GM21737 (cell line): ENCODE measurements at regions not wholly inside any gene's neighbourhood (a gene's known extent, or its start where the extent isn't known, plus 50 kb on each side); places are given as distances from the start of the nearest gene placed in this dataset.
"Not testable (repeated sequence)": the region's sequence is repeated elsewhere in the genome, so short reads cannot be mapped to it uniquely, and the experiment has no call there.

Source experiments
- ATAC-seq: cut with Tn5 transposase; IDR thresholded peaks from one replicate; pipeline ENCODE4 v1.9.1; 2021; ENCODE audit warnings: mild to moderate bottlenecking, moderate library complexity; ENCODE audit not compliant: unreplicated experiment

DNA sequence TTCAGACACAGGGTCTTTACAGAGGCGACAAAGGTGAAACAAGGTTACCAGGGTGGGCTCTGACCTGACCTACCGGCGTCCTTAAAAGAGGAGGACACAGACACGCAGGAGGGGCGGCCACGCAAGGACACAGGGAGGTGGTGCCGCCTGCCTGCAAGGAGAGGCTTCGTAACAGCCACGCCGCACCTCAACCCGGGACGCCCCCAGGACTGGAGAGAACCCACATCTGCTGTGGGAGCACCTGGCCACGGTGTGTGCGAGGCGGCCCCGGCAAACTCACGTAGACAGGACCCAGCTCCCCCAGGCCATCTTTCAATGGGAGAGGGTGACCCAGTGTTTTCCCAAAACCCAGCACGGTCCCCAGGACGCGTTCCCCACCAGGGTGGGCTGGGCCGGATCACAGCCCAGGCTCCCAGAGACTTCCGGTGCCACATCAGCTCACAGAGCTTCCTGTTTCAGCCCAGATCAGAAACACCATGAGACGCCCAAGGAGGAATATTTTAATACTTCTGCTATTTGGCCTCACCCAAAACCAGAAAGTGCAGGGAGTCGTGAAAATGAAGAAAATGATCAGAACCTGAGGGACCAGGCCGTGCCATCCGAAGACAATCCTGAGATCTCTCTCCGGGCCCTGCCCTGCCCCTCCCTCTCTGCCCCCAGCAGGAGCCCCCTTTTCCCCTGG, 5417.4 kb upstream of the TPTE start:
- ATAC-seq = not testable (repeated sequence)

DNA sequence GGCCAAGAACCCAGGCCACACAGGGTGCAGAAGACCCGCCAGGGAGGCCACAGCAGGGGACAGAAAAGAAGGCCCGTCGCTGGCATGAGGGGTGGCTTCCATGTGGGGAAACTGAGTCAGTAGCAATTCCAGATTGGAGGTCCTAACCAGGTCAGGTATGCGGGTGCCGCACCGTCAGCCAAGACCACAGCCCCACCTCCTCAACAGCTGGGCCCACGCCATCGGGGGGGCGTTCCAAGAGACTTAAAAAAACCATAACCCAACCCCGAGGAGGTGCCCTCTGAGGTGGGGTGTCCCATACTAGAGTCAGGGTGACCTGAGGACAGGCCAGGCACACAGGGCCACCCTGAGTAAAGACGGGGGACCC, 5416.8 kb upstream of the TPTE start:
- not testable (repeated sequence) for ATAC-seq

DNA sequence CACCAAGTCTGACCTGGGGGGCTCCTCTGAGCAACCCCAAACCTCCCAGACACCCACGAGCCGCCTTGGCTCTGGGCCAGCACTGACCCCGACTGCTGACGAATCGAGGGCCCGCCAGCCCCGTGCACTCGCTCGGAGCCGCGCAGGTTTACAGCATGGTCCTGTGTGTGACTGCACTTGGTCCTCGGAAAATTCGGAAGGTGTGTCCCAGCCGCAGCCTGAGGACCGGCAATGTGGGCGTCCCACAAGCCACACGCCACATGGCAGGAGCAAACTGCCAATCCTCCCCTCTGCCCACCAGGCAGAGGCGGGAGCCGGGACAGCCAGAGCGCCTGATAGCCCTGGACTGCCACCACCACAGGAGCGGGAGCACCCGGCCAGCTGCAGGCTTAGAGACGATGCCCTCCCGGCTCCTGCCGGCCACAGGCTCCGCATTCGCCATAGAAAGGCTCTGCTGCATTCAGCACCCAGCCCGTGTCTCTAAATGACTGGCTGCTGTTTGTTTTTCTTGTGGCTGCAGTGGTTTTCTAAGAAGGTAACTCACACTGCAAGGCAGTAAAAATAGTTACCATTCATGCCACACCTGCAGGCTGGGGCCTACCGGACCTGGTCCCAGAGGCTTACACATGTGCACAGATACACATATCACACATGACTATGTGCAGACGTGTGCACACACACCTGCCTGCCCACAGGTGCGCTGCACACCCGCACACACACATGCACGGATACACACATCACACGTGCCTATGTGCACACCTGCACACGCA, 5415.3 kb upstream of the TPTE start:
- peak; percentile 34 for ATAC-seq

DNA sequence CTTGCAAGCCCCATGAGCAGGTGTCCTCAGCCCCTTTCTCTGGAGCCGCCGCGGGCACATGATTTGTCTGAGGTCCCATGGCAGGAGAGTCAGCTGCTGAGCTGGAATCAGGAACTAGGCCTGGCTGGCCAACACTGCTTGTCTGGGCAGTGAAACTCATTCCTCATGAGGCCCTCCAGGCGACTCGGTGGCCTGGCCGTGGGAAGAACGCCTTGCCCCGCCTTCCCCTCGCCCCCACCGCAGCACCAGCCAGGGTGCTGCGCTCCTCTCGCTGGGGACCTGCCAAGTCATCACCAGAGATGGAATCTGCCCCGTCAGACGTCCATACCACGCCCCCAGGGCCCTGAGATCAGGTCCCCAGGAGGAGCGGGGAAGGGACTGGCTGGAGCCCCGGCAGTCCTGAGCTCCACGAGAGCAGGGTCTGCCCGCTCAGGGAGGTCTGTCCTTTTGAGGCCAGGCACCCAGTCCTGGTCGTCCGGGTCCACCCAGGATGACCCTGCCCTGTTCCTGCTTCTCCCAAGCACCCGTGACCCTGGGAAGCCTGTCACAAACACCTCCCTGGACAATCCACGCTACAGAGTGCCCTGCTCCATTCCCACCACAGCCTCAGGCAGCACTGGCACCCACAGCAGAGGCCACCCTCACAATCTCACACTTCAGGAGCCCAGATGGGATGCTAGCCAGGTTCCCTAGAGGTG, 5414.5 kb upstream of the TPTE start:
- peak; percentile 15 for ATAC-seq

DNA sequence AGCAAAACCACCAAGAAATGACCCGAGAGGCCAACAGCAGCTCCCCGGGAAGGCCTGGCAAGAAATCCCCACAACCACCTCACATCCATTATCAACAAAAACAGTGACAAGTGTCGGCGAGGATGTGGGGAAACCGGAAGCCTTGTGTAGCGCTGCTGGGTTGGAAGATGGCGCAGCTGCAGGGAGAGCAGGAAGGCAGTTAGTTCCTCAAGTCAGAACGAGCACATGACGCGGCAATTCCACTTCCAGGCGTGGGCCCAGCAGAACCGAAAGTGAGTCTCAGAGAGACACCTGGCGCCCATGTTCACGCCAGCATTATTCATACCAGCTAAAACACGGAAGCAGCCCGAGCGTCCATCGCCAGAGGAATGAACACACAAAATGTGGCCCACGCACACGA, 5413.7 kb upstream of the TPTE start:
- not testable (repeated sequence) for ATAC-seq

DNA sequence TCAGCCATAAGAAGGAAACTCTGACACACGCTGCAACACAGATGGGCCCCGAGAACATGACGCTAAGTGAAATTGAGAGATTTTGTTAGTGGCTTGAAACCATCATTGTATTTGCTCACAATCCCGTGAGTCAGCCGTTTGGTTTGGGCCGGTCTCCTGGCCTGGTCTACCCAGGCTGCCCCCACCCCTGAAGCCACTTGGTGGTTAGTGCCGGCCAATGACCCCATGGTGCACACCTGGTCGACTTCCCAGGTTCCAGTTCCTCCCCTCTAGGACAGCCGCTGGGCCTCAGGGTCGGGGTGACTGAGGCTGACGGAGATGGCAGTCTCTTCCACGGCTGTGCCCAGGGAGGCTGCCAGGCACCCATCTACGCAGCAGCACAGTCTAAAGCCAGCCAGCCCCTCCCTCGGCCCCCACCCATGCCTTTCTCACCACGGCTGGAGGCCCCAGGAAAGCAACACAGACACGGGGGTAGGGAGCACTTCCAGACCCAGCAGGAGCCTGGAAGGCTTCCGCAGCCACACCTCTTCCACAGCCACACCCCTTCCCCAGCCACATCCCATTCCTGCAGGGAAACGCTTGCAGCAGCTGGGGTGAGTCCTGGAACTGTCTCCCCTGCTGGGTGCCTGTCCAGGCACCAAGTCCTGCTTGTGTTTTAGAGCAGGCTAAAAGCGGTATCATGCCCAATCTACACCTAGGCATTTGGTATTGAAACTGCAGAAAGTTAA, 5413.2 kb upstream of the TPTE start:
- not testable (repeated sequence) for ATAC-seq

DNA sequence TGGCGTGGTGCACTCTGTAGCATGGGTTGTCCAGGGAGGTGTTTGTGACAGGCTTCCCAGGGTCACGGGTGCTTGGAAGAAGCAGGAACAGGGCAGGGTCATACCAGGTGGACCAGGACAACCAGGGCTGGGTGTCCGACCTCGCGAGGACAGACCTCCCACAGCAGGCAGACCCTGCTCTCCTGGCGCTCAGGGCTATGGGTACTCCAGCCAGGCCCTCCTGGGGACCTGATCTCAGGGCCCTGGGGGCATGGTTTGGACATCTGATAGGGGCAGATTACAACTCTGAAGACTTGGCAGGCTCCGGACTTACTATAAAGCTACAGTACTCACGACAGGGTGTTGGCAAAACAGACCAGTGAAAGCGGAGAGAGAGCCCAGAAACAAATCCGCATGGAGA, 5410.2 kb upstream of the TPTE start:
- ATAC-seq = not testable (repeated sequence)

DNA sequence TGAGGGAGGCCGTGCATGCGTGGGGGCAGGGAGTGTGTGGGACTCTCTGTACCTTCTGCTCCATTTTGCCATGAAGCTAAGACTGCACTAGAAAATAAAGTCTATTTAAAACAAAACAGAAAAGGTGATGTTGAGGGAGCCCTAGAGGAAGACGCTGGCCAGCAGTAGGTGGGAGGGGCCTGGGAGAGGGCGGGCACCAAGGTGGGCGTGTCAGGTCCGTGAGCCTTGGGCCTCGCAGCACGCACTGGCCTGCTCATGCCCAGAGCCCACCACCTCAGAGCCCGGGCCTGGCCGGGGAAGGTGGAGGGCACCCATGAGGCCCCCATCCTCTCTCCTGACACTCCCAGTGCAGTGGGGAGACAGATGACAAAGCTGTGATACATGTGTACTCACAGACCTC, 5408.3 kb upstream of the TPTE start:
- not testable (repeated sequence) for ATAC-seq

DNA sequence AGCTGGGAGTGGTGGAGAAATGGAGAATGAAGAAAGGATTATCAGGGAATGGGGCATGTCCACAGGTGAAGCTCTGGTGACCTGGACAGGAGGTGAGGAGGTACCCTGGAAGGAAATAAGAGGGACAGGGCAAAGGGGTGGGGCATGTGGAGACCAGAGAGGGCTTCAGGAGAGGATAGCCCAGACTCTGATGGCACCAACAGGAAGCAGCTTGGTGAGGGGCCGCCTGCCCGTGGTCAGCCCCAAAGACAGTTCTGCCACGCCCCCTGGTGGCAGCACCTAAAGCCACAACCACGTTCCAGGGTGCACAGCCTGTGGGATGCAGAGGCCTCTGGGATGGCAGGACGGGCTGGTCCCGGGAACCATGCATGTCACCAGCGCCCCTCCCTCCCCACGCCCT, 5406.9 kb upstream of the TPTE start:
- ATAC-seq = not testable (repeated sequence)

DNA sequence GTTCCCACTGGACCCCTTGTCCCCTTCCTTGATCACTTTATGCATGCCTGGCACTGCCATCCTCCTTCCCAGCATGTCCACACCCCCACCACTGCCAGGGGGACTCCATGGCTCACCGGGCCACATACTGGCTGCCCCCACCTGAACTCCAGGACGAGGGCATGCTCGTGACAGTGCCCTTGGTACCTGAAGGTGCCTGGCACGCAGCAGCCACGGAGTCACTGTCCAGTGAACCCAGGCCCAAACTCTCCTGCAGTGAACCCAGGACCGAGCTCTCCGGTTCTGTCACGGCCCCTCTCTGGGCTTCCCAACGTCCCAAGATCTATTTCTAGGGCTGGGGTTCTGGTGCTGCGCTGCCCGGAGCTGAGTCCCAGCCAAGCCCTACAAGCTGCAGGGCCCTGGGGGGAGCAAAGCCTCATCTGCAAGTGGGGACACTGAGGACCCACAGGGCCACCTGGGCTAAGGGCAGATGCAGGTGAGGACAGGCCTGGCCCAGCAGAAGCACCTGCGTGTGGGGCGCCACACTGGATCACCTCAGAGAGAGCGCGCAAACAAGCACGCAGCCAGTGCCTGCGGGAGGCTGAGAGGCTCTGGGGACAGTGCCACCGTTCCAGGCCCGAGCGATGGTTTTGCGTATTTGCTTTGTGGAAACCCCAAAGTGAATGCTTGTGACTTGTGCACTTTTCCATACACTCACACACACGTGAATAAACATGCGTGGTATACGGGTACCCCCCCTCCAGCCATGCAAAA, 5406.3 kb upstream of the TPTE start:
- ATAC-seq = not testable (repeated sequence)

DNA sequence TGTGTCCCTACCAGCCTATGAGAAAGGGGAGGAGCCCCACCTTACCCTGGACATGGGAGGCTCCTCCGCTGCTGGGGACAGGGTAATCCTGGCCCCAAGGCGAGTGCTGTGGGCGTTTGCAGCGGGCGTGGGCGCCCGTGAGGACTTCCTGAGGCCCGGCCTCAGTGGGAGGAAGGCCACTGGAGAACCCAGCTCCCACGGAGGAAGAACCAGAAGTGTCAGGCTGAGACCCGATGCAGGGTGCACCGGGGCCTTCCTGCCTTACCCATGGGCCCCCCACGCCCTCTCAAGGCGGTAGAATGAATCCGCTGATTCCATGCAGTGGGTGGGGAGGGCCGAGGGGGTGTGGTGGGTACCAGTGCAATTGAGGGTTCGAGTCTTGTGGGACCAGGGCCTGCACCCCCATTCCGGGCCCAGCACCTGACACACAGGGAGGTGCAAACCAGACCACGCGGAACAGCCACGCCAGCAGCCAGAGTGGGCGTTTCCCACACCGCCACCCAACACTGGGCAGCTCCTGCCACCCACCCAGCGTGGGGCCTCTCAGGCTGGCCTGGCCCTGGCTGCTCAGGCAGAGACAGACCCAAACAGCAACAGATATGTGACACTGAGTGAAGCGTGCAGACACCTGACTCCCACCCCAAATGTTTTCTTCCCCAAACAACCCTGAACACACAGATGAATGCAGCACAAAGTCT, 5405.6 kb upstream of the TPTE start:
- ATAC-seq = not testable (repeated sequence)

DNA sequence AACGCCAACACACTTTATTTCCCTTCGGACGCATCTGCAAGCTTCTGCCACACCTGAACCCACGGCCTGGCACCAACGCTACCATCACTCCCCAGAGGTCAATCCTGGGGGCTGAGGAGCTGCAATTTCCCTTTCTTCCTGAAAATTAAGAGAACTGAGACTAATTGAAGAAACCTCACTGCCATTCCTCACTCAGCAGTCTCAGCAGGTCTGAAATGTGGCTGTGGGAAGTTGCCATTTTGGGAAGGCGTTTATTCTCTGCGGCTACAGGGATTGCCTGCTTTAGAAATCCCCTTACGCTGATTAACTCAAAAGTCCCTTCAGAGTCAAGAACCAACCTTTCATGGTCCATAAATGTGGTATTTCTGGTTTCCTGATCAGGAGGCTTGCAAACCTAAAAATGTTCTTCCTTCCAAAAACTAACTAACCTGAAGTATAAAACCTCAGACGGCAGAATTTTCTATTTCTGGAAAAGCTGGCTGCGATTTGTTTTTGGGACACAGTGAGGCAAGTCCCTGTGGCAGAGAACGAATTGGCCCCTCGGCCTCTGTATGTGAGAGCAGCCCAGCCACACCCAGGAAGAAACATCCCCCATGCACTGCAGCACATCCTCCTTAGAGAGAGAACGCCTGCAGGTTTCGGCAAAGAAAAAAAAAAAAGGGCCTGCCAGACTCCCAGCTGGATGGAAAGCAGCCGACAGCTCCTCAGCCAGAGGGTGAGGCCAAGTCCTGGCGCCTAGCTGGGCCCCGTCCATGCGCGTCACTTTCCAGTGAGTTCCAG, 5404.8 kb upstream of the TPTE start:
- ATAC-seq = not testable (repeated sequence)

DNA sequence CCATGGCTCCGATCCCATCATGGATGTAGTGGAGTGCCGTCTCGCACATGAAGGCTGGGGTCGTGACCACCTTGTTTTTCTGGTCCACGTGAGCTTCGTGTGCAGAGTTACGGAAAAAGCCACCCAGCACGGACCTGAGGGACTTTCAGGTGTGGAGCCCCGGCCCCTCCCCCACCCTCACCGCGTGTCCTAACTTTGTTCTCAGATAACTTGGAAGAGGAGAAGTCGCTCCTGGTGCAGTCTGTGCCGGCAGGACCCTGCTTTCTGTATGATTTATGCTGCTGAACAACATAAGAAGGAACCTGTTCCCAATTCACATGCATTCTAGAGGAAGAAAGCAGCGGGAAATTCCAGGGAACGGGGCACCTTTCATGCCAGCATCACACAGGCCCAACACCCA, 5404.2 kb upstream of the TPTE start:
- ATAC-seq = not testable (repeated sequence)

DNA sequence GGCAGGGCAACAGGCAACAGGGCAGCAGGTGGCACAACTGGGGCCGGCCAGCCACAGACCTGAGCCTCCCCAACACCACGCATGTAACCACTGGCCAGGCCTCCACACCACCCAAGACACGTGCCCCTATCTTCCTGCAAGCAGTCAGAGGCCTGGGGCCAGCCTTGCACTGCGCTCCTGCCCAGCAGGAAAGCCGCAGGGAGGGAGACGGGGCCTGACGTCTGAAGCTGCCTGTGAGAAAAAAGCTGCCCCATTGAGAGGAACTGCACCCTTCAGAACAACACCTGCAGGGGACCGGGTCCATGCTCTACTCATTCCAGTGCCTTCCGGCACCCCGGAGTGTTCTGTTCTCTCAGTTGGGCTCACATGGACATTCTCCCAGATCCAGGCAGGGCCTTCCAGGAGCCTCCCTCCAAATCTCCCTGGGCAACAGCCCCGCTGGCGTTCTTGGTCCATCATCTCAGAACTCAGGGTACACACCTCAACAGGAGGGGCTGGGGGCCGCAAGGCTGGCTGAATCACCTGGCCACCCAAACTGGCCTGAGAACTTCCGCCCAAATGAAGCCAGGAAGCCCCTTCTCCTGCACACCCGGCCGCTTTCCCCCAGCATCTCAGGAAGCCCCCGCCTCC, 5403.6 kb upstream of the TPTE start:
- ATAC-seq = not testable (repeated sequence)

DNA sequence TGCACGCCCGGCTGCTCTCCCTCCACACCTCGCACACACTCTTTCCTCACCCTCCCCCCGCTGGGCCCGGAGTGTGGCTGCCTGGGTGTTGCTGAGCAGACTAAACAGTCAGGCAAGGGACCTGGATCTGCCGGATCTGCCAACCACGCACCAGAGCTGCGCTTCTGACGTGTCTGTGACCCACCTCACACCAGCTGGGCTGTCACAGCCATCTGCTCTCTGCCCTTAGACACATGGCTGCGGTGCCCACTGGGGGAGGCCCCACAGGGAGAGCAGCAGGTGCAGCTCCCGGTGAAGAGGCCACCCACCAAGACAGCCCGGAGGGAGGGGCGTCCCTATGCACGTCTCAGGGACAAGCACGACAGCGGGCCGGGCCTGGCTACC, 5403.1 kb upstream of the TPTE start:
- not testable (repeated sequence) for ATAC-seq

DNA sequence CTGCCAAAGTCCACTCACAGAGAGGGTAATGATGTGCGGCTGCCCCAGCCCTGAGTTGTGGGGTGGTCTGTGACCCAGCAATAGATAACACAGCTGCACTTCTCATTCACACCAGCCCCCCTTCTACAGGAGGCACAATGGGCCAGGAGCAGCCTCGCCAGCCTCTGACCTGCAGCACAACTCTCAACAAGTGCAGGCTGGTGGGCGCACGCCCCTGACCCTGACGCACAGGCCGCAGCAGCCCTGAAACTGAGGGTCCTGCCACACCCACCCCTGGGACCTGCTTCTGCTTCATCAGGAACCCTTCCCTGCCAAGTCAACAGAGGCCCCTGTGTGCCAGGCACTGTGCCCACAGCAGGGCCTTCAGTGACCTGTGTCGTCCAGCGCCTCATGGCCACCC, 5402.2 kb upstream of the TPTE start:
- ATAC-seq = not testable (repeated sequence)

DNA sequence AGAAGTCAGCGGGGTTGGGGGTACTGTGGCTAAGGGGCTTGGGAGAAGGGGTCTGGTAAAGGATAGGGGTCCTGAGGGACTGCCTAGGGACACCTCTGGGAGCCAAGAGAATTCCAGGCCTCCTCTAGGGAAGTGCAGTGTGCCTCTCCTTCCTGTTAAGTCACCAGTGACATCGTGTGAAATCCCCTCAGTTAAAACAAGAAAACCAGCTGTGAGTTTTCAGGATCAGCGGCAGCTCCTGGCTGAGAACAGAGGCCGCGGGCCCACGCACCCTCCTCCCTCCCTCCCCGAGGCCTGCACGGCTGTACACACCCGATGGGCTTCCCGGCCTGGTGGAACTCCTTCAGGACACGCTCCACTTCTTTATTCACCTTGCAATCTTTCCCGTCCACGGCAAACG, 5400.0 kb upstream of the TPTE start:
- ATAC-seq = not testable (repeated sequence)

DNA sequence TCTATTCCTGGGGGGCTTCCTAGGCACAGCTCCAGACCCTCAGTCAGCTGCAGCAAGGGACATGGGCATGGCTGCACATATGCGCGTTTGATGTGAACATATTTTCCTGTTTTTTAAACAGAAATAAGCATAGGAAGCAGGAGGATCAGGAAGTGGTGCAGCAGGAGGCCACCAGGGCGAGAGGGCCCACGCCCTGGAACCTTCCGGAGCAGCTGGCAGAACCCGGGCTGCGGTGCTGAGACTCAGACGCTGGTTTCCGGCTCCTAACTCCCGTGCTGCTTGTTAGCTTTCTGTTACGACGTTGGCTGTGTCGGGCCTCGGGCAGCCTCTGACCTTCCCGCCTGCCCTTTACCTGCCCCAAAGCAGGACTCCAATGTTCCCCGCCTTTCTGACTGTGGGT, 5399.5 kb upstream of the TPTE start:
- ATAC-seq = not testable (repeated sequence)

DNA sequence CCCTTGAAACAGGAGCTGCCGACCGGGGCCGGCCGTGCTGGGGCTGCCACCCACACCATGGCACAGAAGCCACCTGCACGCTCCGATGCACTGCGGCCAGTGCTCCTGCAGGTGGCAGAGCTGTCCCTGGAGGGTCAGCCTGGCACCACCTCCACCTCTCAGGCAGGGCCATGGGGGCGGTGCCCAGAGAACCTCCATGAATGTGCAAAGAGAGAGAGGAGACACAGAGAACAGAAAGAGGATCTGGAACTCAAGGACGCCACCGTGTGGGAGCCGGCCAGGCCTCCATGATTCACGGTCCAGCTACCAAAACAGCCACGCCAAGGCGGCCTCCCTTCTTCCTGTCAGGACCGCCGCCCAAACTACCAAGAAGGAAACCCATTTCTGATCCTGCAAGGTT, 5397.7 kb upstream of the TPTE start:
- peak; percentile 31 for ATAC-seq
